ENCODE measurements at regions not wholly inside any gene's neighbourhood (a gene's known extent, or its start where the extent isn't known, plus 50 kb on each side); places are given as distances from the start of the nearest gene placed in this dataset.

- no peak for ATAC-seq
- H3K9me3 Mint-ChIP-seq (ENCODE audit: low read depth) = no peaks in the 10 kb centered on the region
- CTCF ChIA-PET = no interaction called here
- H3K4me1 Mint-ChIP-seq = no peaks in the 10 kb centered on the region
- H3K4me3 Mint-ChIP-seq = no peak overlapping the region
- no peak overlapping the region for H3K27ac Mint-ChIP-seq
- H3K36me3 Mint-ChIP-seq = no peaks in the 10 kb centered on the region
- DNase-seq = no peak
- H3K27me3 Mint-ChIP-seq = no peaks in the 10 kb centered on the region
These were observed 584.5 kb upstream of the CCDC54 start for GRCh38 chr3:106792716-106793115.

GRCh38 chr3:106794442-106794841 lies 582.8 kb upstream of the CCDC54 start:
- H3K36me3 Mint-ChIP-seq = no peaks in the 10 kb centered on the region
- CTCF ChIA-PET = no interaction called here
- DNase-seq (no peak), ATAC-seq (no peak)
- H3K27ac Mint-ChIP-seq = no peak overlapping the region
- H3K9me3 Mint-ChIP-seq (ENCODE audit: low read depth) = no peaks in the 10 kb centered on the region
- H3K4me1 Mint-ChIP-seq = no peaks in the 10 kb centered on the region
- no peak overlapping the region for H3K4me3 Mint-ChIP-seq
- H3K27me3 Mint-ChIP-seq = no peaks in the 10 kb centered on the region

GRCh38 chr3:106795553-106795952 lies 581.7 kb upstream of the CCDC54 start:
- Mint-ChIP-seq H3K36me3 (no peaks in the 10 kb centered on the region), H3K27me3 (no peaks in the 10 kb centered on the region), H3K9me3 (ENCODE audit: low read depth) (no peaks in the 10 kb centered on the region), H3K4me1 (no peaks in the 10 kb centered on the region), H3K27ac (no peak overlapping the region), H3K4me3 (no peak overlapping the region)
- CTCF ChIA-PET = no interaction called here
- no peak for DNase-seq
- ATAC-seq = no peak

GRCh38 chr3:106797461-106797860 lies 579.8 kb upstream of the CCDC54 start:
- Mint-ChIP-seq H3K27me3 (no peaks in the 10 kb centered on the region), H3K9me3 (ENCODE audit: low read depth) (no peaks in the 10 kb centered on the region), H3K27ac (no peak overlapping the region), H3K36me3 (no peaks in the 10 kb centered on the region), H3K4me3 (no peak overlapping the region), H3K4me1 (no peaks in the 10 kb centered on the region)
- no peak for ATAC-seq
- CTCF ChIA-PET = no interaction called here
- no peak for DNase-seq

- no peaks in the 10 kb centered on the region for H3K9me3 Mint-ChIP-seq (ENCODE audit: low read depth)
- CTCF ChIA-PET = no interaction called here
- no peaks in the 10 kb centered on the region for H3K36me3 Mint-ChIP-seq
- no peak overlapping the region for H3K27ac Mint-ChIP-seq
- no peak for ATAC-seq
- H3K4me3 Mint-ChIP-seq = no peak overlapping the region
- no peaks in the 10 kb centered on the region for H3K4me1 Mint-ChIP-seq
- DNase-seq = no peak
- no peaks in the 10 kb centered on the region for H3K27me3 Mint-ChIP-seq
These were observed 571.6 kb upstream of the CCDC54 start for GRCh38 chr3:106805625-106806024.

- Mint-ChIP-seq H3K36me3 (no peaks in the 10 kb centered on the region), H3K27me3 (no peaks in the 10 kb centered on the region), H3K27ac (no peak overlapping the region), H3K4me3 (no peak overlapping the region), H3K9me3 (ENCODE audit: low read depth) (no peaks in the 10 kb centered on the region), H3K4me1 (no peaks in the 10 kb centered on the region)
- DNase-seq (no peak), ATAC-seq (no peak)
- CTCF ChIA-PET = no interaction called here
These were observed 570.3 kb upstream of the CCDC54 start for GRCh38 chr3:106806964-106807363.

- no peak for ATAC-seq
- Mint-ChIP-seq H3K27me3 (no peaks in the 10 kb centered on the region), H3K4me3 (no peak overlapping the region), H3K36me3 (no peaks in the 10 kb centered on the region), H3K27ac (no peak overlapping the region), H3K9me3 (ENCODE audit: low read depth) (no peaks in the 10 kb centered on the region), H3K4me1 (no peaks in the 10 kb centered on the region)
- no peak for DNase-seq
- CTCF ChIA-PET = no interaction called here
These were observed 568.2 kb upstream of the CCDC54 start for GRCh38 chr3:106809041-106809440.

GRCh38 chr3:106809623-106810299 lies 567.5 kb upstream of the CCDC54 start:
- Mint-ChIP-seq H3K4me1 (no peaks in the 10 kb centered on the region), H3K27me3 (no peaks in the 10 kb centered on the region), H3K4me3 (no peak overlapping the region), H3K27ac (no peak overlapping the region), H3K36me3 (no peaks in the 10 kb centered on the region), H3K9me3 (ENCODE audit: low read depth) (no peaks in the 10 kb centered on the region)
- no peak for DNase-seq
- no peak for ATAC-seq
- CTCF ChIA-PET = no interaction called here

- Mint-ChIP-seq H3K4me1 (no peaks in the 10 kb centered on the region), H3K9me3 (ENCODE audit: low read depth) (no peaks in the 10 kb centered on the region), H3K4me3 (no peak overlapping the region), H3K27ac (no peak overlapping the region), H3K36me3 (no peaks in the 10 kb centered on the region), H3K27me3 (no peaks in the 10 kb centered on the region)
- CTCF ChIA-PET = no interaction called here
- DNase-seq (no peak), ATAC-seq (no peak)
These were observed 566.9 kb upstream of the CCDC54 start for GRCh38 chr3:106810300-106810875.

GRCh38 chr3:106811376-106811775 lies 565.9 kb upstream of the CCDC54 start:
- no peak overlapping the region for H3K27ac Mint-ChIP-seq
- H3K27me3 Mint-ChIP-seq = no peaks in the 10 kb centered on the region
- no peaks in the 10 kb centered on the region for H3K4me1 Mint-ChIP-seq
- CTCF ChIA-PET = no interaction called here
- ATAC-seq (no peak), DNase-seq (no peak)
- no peaks in the 10 kb centered on the region for H3K36me3 Mint-ChIP-seq
- no peak overlapping the region for H3K4me3 Mint-ChIP-seq
- H3K9me3 Mint-ChIP-seq (ENCODE audit: low read depth) = no peaks in the 10 kb centered on the region

- Mint-ChIP-seq H3K9me3 (ENCODE audit: low read depth) (no peaks in the 10 kb centered on the region), H3K27ac (no peak overlapping the region), H3K36me3 (no peaks in the 10 kb centered on the region), H3K4me3 (no peak overlapping the region), H3K4me1 (no peaks in the 10 kb centered on the region), H3K27me3 (no peaks in the 10 kb centered on the region)
- ATAC-seq (no peak), DNase-seq (no peak)
- CTCF ChIA-PET = no interaction called here
These were observed 563.5 kb upstream of the CCDC54 start for GRCh38 chr3:106813742-106814141.

GRCh38 chr3:106814231-106814630 lies 563.0 kb upstream of the CCDC54 start:
- Mint-ChIP-seq H3K4me1 (no peaks in the 10 kb centered on the region), H3K27ac (no peak overlapping the region), H3K9me3 (ENCODE audit: low read depth) (no peaks in the 10 kb centered on the region), H3K36me3 (no peaks in the 10 kb centered on the region), H3K4me3 (no peak overlapping the region), H3K27me3 (no peaks in the 10 kb centered on the region)
- ATAC-seq (no peak), DNase-seq (no peak)
- CTCF ChIA-PET = no interaction called here

GRCh38 chr3:106816838-106817237 lies 560.4 kb upstream of the CCDC54 start:
- no peaks in the 10 kb centered on the region for H3K9me3 Mint-ChIP-seq (ENCODE audit: low read depth)
- no peaks in the 10 kb centered on the region for H3K27me3 Mint-ChIP-seq
- H3K4me3 Mint-ChIP-seq = no peak overlapping the region
- H3K27ac Mint-ChIP-seq = no peak overlapping the region
- CTCF ChIA-PET = no interaction called here
- ATAC-seq (no peak), DNase-seq (no peak)
- no peaks in the 10 kb centered on the region for H3K36me3 Mint-ChIP-seq
- no peaks in the 10 kb centered on the region for H3K4me1 Mint-ChIP-seq

- CTCF ChIA-PET = no interaction called here
- Mint-ChIP-seq H3K4me3 (no peak overlapping the region), H3K27ac (no peak overlapping the region), H3K4me1 (no peaks in the 10 kb centered on the region), H3K27me3 (no peaks in the 10 kb centered on the region), H3K9me3 (ENCODE audit: low read depth) (no peaks in the 10 kb centered on the region), H3K36me3 (no peaks in the 10 kb centered on the region)
- ATAC-seq (no peak), DNase-seq (no peak)
These were observed 559.5 kb upstream of the CCDC54 start for GRCh38 chr3:106817706-106818105.

- Mint-ChIP-seq H3K27me3 (no peaks in the 10 kb centered on the region), H3K4me1 (no peaks in the 10 kb centered on the region), H3K36me3 (no peaks in the 10 kb centered on the region), H3K4me3 (no peak overlapping the region), H3K27ac (no peak overlapping the region), H3K9me3 (ENCODE audit: low read depth) (no peaks in the 10 kb centered on the region)
- no peak for ATAC-seq
- CTCF ChIA-PET = no interaction called here
- no peak for DNase-seq
These were observed 557.8 kb upstream of the CCDC54 start for GRCh38 chr3:106819440-106819839.

Data from activated CD8-positive, alpha-beta memory T cell treated with anti-CD3 and anti-CD28 coated beads, Interleukin-2, amount 10 ng/mL, durations not matched to agents 7 days and 5 days (primary cell).